A673 (cell line): ENCODE measurements at regions not wholly inside any gene's neighbourhood (a gene's known extent, or its start where the extent isn't known, plus 50 kb on each side); places are given as distances from the start of the nearest gene placed in this dataset.

Experiments used
- BruUV-seq: library from RNA; stranded (reverse); fragments of 400-500 nt; replicated peaks from 2 replicates; lab custom pipeline; 2021; lab: Mats Ljungman, UMichigan
- CTCF ChIA-PET: fragments of 300-600 bp; sonication (Branson Sonifier 250); formaldehyde crosslinking; loops from one replicate; lab custom pipeline; 2022; ENCODE audit warnings: antibody characterized with exemption; lab: Charles Lee
- POLR2A ChIA-PET: fragments of 300-600 bp; sonication (Branson Sonifier 250); formaldehyde crosslinking; loops from one replicate; lab custom pipeline; 2022; ENCODE audit warnings: antibody characterized with exemption; ENCODE audit not compliant: low non-redundant PET; lab: Charles Lee
- DNase-seq: peaks from one replicate; pipeline ENCODE4 v3.0.0-alpha.2; 2015; ENCODE audit warnings: low spot score
- H3K27ac ChIP-seq: fragments of 200-600 bp; sonication (generic); 2 replicates; pipeline ENCODE4 v1.5.1; 2016; ENCODE audit warnings: mixed run types, low read depth, mild to moderate bottlenecking, mixed read lengths, antibody characterized with exemption, low read length; ENCODE audit not compliant: poor library complexity, severe bottlenecking
- H3K27me3 ChIP-seq: fragments of 200-600 bp; sonication (generic); replicated peaks from 2 replicates; pipeline ENCODE4 v1.6.1; 2017; ENCODE audit warnings: mixed run types, low read depth, mild to moderate bottlenecking, mixed read lengths, antibody characterized with exemption, low read length; ENCODE audit not compliant: insufficient read depth, poor library complexity
- H3K36me3 ChIP-seq: fragments of 200-600 bp; sonication (generic); 2 replicates; pipeline ENCODE4 v1.6.1; 2016; ENCODE audit warnings: mixed run types, mild to moderate bottlenecking, mixed read lengths, antibody characterized with exemption, low read length; ENCODE audit not compliant: insufficient read depth, poor library complexity, severe bottlenecking
- H3K4me1 ChIP-seq: fragments of 200-600 bp; sonication (generic); 2 replicates; pipeline ENCODE4 v1.6.1; 2017; ENCODE audit warnings: mixed run types, mild to moderate bottlenecking, mixed read lengths, antibody characterized with exemption, low read length; ENCODE audit not compliant: insufficient read depth, poor library complexity, severe bottlenecking
- H3K4me3 ChIP-seq: fragments of 200-600 bp; sonication (generic); 2 replicates; pipeline ENCODE4 v1.5.1; 2016; ENCODE audit warnings: low read depth, mixed run types, mild to moderate bottlenecking, mixed read lengths, low read length; ENCODE audit not compliant: poor library complexity, severe bottlenecking
- H3K9me3 ChIP-seq: fragments of 200-600 bp; sonication (generic); 2 replicates; pipeline ENCODE4 v1.6.1; 2016; ENCODE audit warnings: mixed run types, low read depth, mild to moderate bottlenecking, mixed read lengths, antibody characterized with exemption, low read length; ENCODE audit not compliant: poor library complexity, severe bottlenecking
- CTCF ChIP-seq: fragments of 300-800, 200-600 bp; sonication (generic); conservative IDR thresholded peaks from 2 replicates; pipeline ENCODE4 v1.5.1; 2017; ENCODE audit warnings: low read depth, mild to moderate bottlenecking, antibody characterized with exemption, low read length, moderate library complexity, mixed read lengths
- EZH2 ChIP-seq: fragments of 200-600 bp; sonication (generic); IDR thresholded peaks from 2 replicates; pipeline ENCODE4 v1.6.1; 2017; ENCODE audit warnings: borderline replicate concordance, low read depth, mild to moderate bottlenecking, mixed read lengths, antibody characterized with exemption, low read length; ENCODE audit not compliant: poor library complexity, severe bottlenecking
- intact Hi-C: fragments of 100-400 bp; cut with micrococcal nuclease; formaldehyde crosslinking; loops from one replicate; pipeline ENCODE4 v1.10.0; 2022; ENCODE audit not compliant: unreplicated experiment

GRCh38 chr17:17406225-17406624, 70.6 kb upstream of the MED9 start:
- intact Hi-C loops = no loop called here
- Histone ChIP-seq H3K36me3 (no peaks in the 10 kb centered on the region), H3K4me3 (no peak overlapping the region), H3K9me3 (no peaks in the 10 kb centered on the region), H3K27me3 (no peaks in the 10 kb centered on the region), H3K4me1 (no peaks in the 10 kb centered on the region), H3K27ac (no peak overlapping the region)
- no peak for DNase-seq
- TF ChIP-seq EZH2 = no peak
- TF ChIP-seq CTCF = no peak
- POLR2A ChIA-PET = no interaction called here
- CTCF ChIA-PET = no interaction called here
- no TSS peak for BruUV-seq

DNA sequence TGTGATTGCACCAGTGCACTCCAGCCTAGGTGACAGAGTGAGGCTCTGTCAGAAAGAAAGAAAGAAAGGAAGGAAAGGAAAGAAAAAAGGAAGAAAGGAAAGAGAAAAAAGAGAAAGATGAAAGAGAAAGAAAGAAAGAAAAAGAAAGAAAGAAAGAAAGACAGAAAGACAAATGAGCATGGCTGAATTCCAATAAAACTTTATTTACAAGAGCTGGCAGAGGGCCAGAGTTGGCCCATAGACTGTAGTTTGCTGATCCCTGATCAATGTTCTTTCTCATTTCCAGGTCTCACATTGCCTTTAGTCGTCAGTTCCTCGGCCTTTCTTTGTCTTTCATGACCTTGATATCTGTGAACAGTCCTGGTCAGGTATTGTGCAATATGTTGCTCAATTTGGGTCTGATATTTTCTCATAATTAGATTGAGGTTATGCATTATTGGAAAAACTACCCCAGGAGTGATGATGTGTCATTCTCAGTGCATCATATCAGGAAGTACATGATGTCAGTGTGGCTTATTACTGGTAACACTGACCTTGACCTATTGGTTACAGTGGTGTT, 68.5 kb upstream of the MED9 start:
- intact Hi-C loops = no loop called here
- ChIA-PET CTCF (no interaction called here), POLR2A (no interaction called here)
- Histone ChIP-seq H3K4me1 (no peaks in the 10 kb centered on the region), H3K27ac (no peak overlapping the region), H3K9me3 (no peaks in the 10 kb centered on the region), H3K27me3 (no peaks in the 10 kb centered on the region), H3K4me3 (no peak overlapping the region), H3K36me3 (no peaks in the 10 kb centered on the region)
- BruUV-seq = no TSS peak
- no peak for DNase-seq
- no peak for TF ChIP-seq EZH2
- no peak for TF ChIP-seq CTCF

DNA sequence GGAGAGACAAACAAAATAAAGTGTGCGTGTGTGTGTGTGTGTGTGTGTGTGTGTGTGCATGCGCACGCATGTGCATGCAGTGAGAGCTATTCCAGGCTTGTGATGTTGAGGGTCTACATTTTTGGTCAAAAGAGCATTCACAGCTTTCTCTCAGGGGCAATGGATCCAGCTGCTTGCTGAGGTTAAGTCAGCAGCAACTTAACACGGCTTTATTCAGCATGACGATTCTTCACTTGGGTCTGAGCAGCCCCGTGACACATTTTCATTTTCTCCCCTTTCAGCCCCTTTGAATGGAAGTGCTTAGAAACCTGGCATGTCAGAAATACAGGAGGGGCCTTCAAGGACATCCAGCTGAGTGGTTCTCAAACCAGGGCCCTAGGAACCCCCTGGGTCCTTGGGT, 66.4 kb upstream of the MED9 start:
- Histone ChIP-seq H3K27ac (no peak overlapping the region), H3K27me3 (no peaks in the 10 kb centered on the region), H3K9me3 (no peaks in the 10 kb centered on the region), H3K4me1 (no peaks in the 10 kb centered on the region), H3K36me3 (no peaks in the 10 kb centered on the region), H3K4me3 (no peak overlapping the region)
- BruUV-seq = no TSS peak
- CTCF ChIA-PET = no interaction called here
- no peak for DNase-seq
- intact Hi-C loops = no loop called here
- POLR2A ChIA-PET = interaction anchor here (0.7 kb wide), 1 partner anchor 98 kb away, joined by 3 read pairs; no protein-coding TSS in a partner anchor
- TF ChIP-seq EZH2 (no peak), CTCF (no peak)
